ENCODE measurements at regions not wholly inside any gene's neighbourhood (a gene's known extent, or its start where the extent isn't known, plus 50 kb on each side); places are given as distances from the start of the nearest gene placed in this dataset.

- Mint-ChIP-seq H3K4me3 (ENCODE audit: low read depth) (no peak overlapping the region), H3K4me1 (ENCODE audit: low read depth) (peaks cover 5% of the 10 kb centered on the region), H3K27me3 (no peaks in the 10 kb centered on the region), H3K27ac (no peak overlapping the region), H3K9me3 (ENCODE audit: low read depth) (no peaks in the 10 kb centered on the region), H3K36me3 (ENCODE audit: insufficient read depth) (no peaks in the 10 kb centered on the region)
- DNase-seq (ENCODE audit: low spot score, unreplicated experiment): no peak
- no peak for TF ChIP-seq CTCF (IDR thresholded peaks at IDR 0.05; ENCODE audit: unreplicated experiment)
Measured at GRCh38 chr2:146130290-146130689, 1610.4 kb upstream of the ZEB2 start.

- no peak for DNase-seq (ENCODE audit: low spot score, unreplicated experiment)
- Mint-ChIP-seq H3K4me3 (ENCODE audit: low read depth) (no peak overlapping the region), H3K9me3 (ENCODE audit: low read depth) (no peaks in the 10 kb centered on the region), H3K27me3 (no peaks in the 10 kb centered on the region), H3K36me3 (ENCODE audit: insufficient read depth) (no peaks in the 10 kb centered on the region), H3K27ac (no peak overlapping the region), H3K4me1 (ENCODE audit: low read depth) (peaks cover 5% of the 10 kb centered on the region)
- TF ChIP-seq CTCF (IDR thresholded peaks at IDR 0.05; ENCODE audit: unreplicated experiment): no peak
Measured at GRCh38 chr2:146129231-146129630, 1609.3 kb upstream of the ZEB2 start.

GRCh38 chr2:146128216-146128615 lies 1608.3 kb upstream of the ZEB2 start:
- Mint-ChIP-seq H3K27ac (no peak overlapping the region), H3K9me3 (ENCODE audit: low read depth) (no peaks in the 10 kb centered on the region), H3K4me1 (ENCODE audit: low read depth) (peaks cover 5% of the 10 kb centered on the region), H3K27me3 (no peaks in the 10 kb centered on the region), H3K36me3 (ENCODE audit: insufficient read depth) (no peaks in the 10 kb centered on the region), H3K4me3 (ENCODE audit: low read depth) (no peak overlapping the region)
- no peak for DNase-seq (ENCODE audit: low spot score, unreplicated experiment)
- no peak for TF ChIP-seq CTCF (IDR thresholded peaks at IDR 0.05; ENCODE audit: unreplicated experiment)

- H3K4me1 Mint-ChIP-seq (ENCODE audit: low read depth): no peaks in the 10 kb centered on the region
- H3K4me3 Mint-ChIP-seq (ENCODE audit: low read depth): no peak overlapping the region
- H3K36me3 Mint-ChIP-seq (ENCODE audit: insufficient read depth): no peaks in the 10 kb centered on the region
- DNase-seq (ENCODE audit: low spot score, unreplicated experiment): no peak
- H3K27ac Mint-ChIP-seq: no peak overlapping the region
- no peak for TF ChIP-seq CTCF (IDR thresholded peaks at IDR 0.05; ENCODE audit: unreplicated experiment)
- H3K9me3 Mint-ChIP-seq (ENCODE audit: low read depth): no peaks in the 10 kb centered on the region
- no peaks in the 10 kb centered on the region for H3K27me3 Mint-ChIP-seq
Measured at GRCh38 chr2:146125551-146125950, 1605.6 kb upstream of the ZEB2 start.

- Mint-ChIP-seq H3K4me3 (ENCODE audit: low read depth) (no peak overlapping the region), H3K27me3 (no peaks in the 10 kb centered on the region), H3K9me3 (ENCODE audit: low read depth) (no peaks in the 10 kb centered on the region), H3K27ac (no peak overlapping the region), H3K4me1 (ENCODE audit: low read depth) (no peaks in the 10 kb centered on the region), H3K36me3 (ENCODE audit: insufficient read depth) (no peaks in the 10 kb centered on the region)
- TF ChIP-seq CTCF (IDR thresholded peaks at IDR 0.05; ENCODE audit: unreplicated experiment): no peak
- no peak for DNase-seq (ENCODE audit: low spot score, unreplicated experiment)
Measured at GRCh38 chr2:146124741-146125140, 1604.8 kb upstream of the ZEB2 start.

Data from progenitor cell of endocrine pancreas (in vitro differentiated cells).